HEK293 (cell line): ENCODE measurements at regions not wholly inside any gene's neighbourhood (a gene's known extent, or its start where the extent isn't known, plus 50 kb on each side); places are given as distances from the start of the nearest gene placed in this dataset.

Experiments
- CTCF ChIA-PET: fragments of 350-600 bp; formaldehyde crosslinking; extraction: SDS; loops from one replicate; lab custom pipeline; 2021; ENCODE audit warnings: antibody characterized with exemption; lab: Yijun Ruan, JAX
- POLR2A ChIA-PET: fragments of 300-600 bp; formaldehyde crosslinking; extraction: SDS; loops from one replicate; lab custom pipeline; 2020; ENCODE audit warnings: antibody characterized with exemption, inconsistent platforms; lab: Yijun Ruan, JAX
- H3K27ac ChIP-seq: fragments of 200-500 bp; sonication (Bioruptor generic); 2 replicates; pipeline ENCODE4 v1.5.1; 2014; ENCODE audit warnings: low read depth, low read length, control low read depth, inconsistent platforms; ENCODE audit errors: extremely low read depth
- H3K36me3 ChIP-seq, 2 experiments: fragments of 200-500 bp in 1 of 2; sonication (Bioruptor generic) in 1 of 2; 1 replicate in 1 of 2; 2 replicates in 1 of 2; pipeline ENCODE4 v1.5.1; 2014 to 2017; ENCODE audit warnings: inconsistent platforms in 2 of 2, low read length in 2 of 2; ENCODE audit not compliant: control insufficient read depth in 2 of 2, insufficient read depth in 1 of 2
- H3K4me1 ChIP-seq: fragments of 200-500 bp; sonication (Bioruptor generic); 2 replicates; pipeline ENCODE4 v1.5.1; 2014; ENCODE audit warnings: mild to moderate bottlenecking, low read length, inconsistent platforms; ENCODE audit not compliant: control insufficient read depth, insufficient read depth
- H3K4me3 ChIP-seq: 2 replicates; pipeline ENCODE4 v1.5.1; 2011; ENCODE audit warnings: low read depth, mild to moderate bottlenecking, control low read depth, low read length, moderate library complexity
- H3K9me3 ChIP-seq: fragments of 200-500 bp; sonication (Bioruptor generic); 2 replicates; pipeline ENCODE4 v1.5.1; 2014; ENCODE audit warnings: low read depth, low read length, inconsistent platforms; ENCODE audit not compliant: control insufficient read depth, insufficient read depth
- PRDM1 ChIP-seq: fragments of 450-650 bp; formaldehyde crosslinking; IDR thresholded peaks from 2 replicates; pipeline ENCODE4; 2016; ENCODE audit warnings: missing biosample characterization, missing genetic modification characterization
- ZBTB20 ChIP-seq: fragments of 450-650 bp; formaldehyde crosslinking; IDR thresholded peaks from 2 replicates; pipeline ENCODE4 v1.5.1; 2016; ENCODE audit warnings: missing biosample characterization, missing genetic modification characterization
- ZNF133 ChIP-seq: fragments of 450-650 bp; formaldehyde crosslinking; IDR thresholded peaks from 2 replicates; pipeline ENCODE4 v1.5.1; 2016; ENCODE audit warnings: missing biosample characterization, missing genetic modification characterization
- ZNF175 ChIP-seq: fragments of 450-650 bp; formaldehyde crosslinking; IDR thresholded peaks from 2 replicates; pipeline ENCODE4 v1.5.1; 2016; ENCODE audit warnings: missing biosample characterization, missing genetic modification characterization
- ZNF292 ChIP-seq: fragments of 450-650 bp; formaldehyde crosslinking; IDR thresholded peaks from 2 replicates; pipeline ENCODE4 v1.5.1; 2016; ENCODE audit warnings: low read depth, missing biosample characterization, missing genetic modification characterization, borderline replicate concordance
- ZNF335 ChIP-seq: fragments of 450-650 bp; formaldehyde crosslinking; conservative IDR thresholded peaks from 2 replicates; pipeline ENCODE4 v1.5.1; 2016; ENCODE audit warnings: missing biosample characterization, missing genetic modification characterization
- ZNF341 ChIP-seq: fragments of 450-650 bp; formaldehyde crosslinking; IDR thresholded peaks from 2 replicates; pipeline ENCODE4; 2016; ENCODE audit warnings: low read depth, missing biosample characterization, missing genetic modification characterization
- ZNF600 ChIP-seq: fragments of 450-650 bp; formaldehyde crosslinking; IDR thresholded peaks from 2 replicates; pipeline ENCODE4 v1.5.1; 2016; ENCODE audit warnings: missing biosample characterization, missing genetic modification characterization
- ZNF701 ChIP-seq: fragments of 450-650 bp; formaldehyde crosslinking; IDR thresholded peaks from 2 replicates; pipeline ENCODE4 v1.5.1; 2016; ENCODE audit warnings: missing biosample characterization, missing genetic modification characterization
- TF ChIP-seq, protein P1 (sequence below): fragments of 450-650 bp; formaldehyde crosslinking; IDR thresholded peaks from 2 replicates; pipeline ENCODE4 v1.5.1; 2016; ENCODE audit warnings: missing biosample characterization, missing genetic modification characterization, borderline replicate concordance
- TF ChIP-seq, protein P2 (sequence below): fragments of 450-650 bp; formaldehyde crosslinking; IDR thresholded peaks from 2 replicates; pipeline ENCODE4 v1.5.1; 2016; ENCODE audit warnings: missing biosample characterization, missing genetic modification characterization, low read depth
- TF ChIP-seq, protein P3 (sequence below): fragments of 450-650 bp; formaldehyde crosslinking; IDR thresholded peaks from 2 replicates; pipeline ENCODE4 v1.5.1; 2016; ENCODE audit warnings: missing biosample characterization, missing genetic modification characterization
- TF ChIP-seq, protein P4 (sequence below): fragments of 450-650 bp; formaldehyde crosslinking; IDR thresholded peaks from 2 replicates; pipeline ENCODE4 v1.5.1; 2017; ENCODE audit warnings: missing biosample characterization, missing genetic modification characterization
- TF ChIP-seq, protein P5 (sequence below): fragments of 450-650 bp; formaldehyde crosslinking; IDR thresholded peaks from 2 replicates; pipeline ENCODE4 v1.5.1; 2017; ENCODE audit warnings: missing biosample characterization, missing genetic modification characterization

DNA sequence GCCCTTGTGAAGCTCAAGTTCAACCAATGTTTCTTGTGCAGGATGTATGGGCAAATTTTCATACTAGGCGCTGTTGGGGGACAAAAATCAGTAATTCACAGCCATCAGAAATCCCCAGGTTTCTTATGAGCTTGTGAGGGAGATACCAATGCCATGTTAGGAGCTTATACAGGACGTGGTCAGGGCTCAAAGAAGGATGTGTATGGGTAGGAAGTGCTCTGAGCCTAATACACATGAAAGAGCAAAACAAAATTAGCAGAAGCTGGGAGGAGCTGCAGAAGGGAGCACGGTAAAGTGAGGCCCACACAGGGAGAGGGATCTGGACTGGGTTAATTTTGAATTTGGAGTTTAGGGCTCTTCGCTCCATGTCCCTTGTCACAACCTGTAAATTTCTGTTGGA is 114.6 kb upstream of the MAP3K1 start (continued):
- TF ChIP-seq, protein P1, sequence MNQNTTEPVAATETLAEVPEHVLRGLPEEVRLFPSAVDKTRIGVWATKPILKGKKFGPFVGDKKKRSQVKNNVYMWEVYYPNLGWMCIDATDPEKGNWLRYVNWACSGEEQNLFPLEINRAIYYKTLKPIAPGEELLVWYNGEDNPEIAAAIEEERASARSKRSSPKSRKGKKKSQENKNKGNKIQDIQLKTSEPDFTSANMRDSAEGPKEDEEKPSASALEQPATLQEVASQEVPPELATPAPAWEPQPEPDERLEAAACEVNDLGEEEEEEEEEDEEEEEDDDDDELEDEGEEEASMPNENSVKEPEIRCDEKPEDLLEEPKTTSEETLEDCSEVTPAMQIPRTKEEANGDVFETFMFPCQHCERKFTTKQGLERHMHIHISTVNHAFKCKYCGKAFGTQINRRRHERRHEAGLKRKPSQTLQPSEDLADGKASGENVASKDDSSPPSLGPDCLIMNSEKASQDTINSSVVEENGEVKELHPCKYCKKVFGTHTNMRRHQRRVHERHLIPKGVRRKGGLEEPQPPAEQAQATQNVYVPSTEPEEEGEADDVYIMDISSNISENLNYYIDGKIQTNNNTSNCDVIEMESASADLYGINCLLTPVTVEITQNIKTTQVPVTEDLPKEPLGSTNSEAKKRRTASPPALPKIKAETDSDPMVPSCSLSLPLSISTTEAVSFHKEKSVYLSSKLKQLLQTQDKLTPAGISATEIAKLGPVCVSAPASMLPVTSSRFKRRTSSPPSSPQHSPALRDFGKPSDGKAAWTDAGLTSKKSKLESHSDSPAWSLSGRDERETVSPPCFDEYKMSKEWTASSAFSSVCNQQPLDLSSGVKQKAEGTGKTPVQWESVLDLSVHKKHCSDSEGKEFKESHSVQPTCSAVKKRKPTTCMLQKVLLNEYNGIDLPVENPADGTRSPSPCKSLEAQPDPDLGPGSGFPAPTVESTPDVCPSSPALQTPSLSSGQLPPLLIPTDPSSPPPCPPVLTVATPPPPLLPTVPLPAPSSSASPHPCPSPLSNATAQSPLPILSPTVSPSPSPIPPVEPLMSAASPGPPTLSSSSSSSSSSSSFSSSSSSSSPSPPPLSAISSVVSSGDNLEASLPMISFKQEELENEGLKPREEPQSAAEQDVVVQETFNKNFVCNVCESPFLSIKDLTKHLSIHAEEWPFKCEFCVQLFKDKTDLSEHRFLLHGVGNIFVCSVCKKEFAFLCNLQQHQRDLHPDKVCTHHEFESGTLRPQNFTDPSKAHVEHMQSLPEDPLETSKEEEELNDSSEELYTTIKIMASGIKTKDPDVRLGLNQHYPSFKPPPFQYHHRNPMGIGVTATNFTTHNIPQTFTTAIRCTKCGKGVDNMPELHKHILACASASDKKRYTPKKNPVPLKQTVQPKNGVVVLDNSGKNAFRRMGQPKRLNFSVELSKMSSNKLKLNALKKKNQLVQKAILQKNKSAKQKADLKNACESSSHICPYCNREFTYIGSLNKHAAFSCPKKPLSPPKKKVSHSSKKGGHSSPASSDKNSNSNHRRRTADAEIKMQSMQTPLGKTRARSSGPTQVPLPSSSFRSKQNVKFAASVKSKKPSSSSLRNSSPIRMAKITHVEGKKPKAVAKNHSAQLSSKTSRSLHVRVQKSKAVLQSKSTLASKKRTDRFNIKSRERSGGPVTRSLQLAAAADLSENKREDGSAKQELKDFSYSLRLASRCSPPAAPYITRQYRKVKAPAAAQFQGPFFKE, result no peak
- TF ChIP-seq, protein P2, sequence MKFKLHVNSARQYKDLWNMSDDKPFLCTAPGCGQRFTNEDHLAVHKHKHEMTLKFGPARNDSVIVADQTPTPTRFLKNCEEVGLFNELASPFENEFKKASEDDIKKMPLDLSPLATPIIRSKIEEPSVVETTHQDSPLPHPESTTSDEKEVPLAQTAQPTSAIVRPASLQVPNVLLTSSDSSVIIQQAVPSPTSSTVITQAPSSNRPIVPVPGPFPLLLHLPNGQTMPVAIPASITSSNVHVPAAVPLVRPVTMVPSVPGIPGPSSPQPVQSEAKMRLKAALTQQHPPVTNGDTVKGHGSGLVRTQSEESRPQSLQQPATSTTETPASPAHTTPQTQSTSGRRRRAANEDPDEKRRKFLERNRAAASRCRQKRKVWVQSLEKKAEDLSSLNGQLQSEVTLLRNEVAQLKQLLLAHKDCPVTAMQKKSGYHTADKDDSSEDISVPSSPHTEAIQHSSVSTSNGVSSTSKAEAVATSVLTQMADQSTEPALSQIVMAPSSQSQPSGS (tag by site-specific recombination), result no peak
- TF ChIP-seq ZNF292 (tag by site-specific recombination) (no peak), ZNF133 (no peak)
- TF ChIP-seq, all 188 proteins: peak for 0

DNA sequence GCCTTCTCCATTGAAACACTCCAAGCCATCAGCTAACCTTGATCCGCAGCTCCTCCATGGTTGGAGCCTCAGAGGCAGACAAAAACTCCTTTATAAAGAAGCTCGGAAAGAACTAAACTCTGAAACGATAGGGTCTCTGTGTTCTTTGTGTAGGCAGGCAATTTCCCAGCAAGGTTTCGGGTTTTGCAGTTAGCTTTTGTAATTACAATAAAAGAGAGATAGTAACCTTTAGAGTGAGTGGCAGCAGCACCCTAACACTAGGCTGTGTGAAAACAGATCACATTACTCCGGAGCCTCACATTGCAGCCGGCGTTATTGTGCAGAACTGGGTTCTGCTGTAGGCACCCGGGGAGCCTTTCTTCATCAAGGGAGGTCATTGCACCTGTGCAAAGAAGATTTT is 115.8 kb upstream of the MAP3K1 start:
- ChIA-PET POLR2A (no interaction called here), CTCF (interaction anchor here (0.6 kb wide), 1 partner anchor 113 kb away, joined by 3 read pairs; no protein-coding TSS in a partner anchor)
- no peaks in the 10 kb centered on the region for H3K9me3 ChIP-seq
- no peak overlapping the region for H3K27ac ChIP-seq
- TF ChIP-seq, protein P3, sequence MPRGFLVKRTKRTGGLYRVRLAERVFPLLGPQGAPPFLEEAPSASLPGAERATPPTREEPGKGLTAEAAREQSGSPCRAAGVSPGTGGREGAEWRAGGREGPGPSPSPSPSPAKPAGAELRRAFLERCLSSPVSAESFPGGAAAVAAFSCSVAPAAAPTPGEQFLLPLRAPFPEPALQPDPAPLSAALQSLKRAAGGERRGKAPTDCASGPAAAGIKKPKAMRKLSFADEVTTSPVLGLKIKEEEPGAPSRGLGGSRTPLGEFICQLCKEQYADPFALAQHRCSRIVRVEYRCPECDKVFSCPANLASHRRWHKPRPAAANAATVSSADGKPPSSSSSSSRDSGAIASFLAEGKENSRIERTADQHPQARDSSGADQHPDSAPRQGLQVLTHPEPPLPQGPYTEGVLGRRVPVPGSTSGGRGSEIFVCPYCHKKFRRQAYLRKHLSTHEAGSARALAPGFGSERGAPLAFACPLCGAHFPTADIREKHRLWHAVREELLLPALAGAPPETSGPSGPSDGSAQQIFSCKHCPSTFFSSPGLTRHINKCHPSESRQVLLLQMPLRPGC, result no peak
- TF ChIP-seq ZNF341 (tag by site-specific recombination) (no peak), ZNF175 (tag by site-specific recombination) (no peak)
- TF ChIP-seq, protein P4, sequence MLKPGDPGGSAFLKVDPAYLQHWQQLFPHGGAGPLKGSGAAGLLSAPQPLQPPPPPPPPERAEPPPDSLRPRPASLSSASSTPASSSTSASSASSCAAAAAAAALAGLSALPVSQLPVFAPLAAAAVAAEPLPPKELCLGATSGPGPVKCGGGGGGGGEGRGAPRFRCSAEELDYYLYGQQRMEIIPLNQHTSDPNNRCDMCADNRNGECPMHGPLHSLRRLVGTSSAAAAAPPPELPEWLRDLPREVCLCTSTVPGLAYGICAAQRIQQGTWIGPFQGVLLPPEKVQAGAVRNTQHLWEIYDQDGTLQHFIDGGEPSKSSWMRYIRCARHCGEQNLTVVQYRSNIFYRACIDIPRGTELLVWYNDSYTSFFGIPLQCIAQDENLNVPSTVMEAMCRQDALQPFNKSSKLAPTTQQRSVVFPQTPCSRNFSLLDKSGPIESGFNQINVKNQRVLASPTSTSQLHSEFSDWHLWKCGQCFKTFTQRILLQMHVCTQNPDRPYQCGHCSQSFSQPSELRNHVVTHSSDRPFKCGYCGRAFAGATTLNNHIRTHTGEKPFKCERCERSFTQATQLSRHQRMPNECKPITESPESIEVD (tag by site-specific recombination), result no peak
- no peaks in the 10 kb centered on the region for H3K36me3 ChIP-seq
- no peak overlapping the region for H3K4me3 ChIP-seq
- peaks cover 4% of the 10 kb centered on the region for H3K4me1 ChIP-seq

DNA sequence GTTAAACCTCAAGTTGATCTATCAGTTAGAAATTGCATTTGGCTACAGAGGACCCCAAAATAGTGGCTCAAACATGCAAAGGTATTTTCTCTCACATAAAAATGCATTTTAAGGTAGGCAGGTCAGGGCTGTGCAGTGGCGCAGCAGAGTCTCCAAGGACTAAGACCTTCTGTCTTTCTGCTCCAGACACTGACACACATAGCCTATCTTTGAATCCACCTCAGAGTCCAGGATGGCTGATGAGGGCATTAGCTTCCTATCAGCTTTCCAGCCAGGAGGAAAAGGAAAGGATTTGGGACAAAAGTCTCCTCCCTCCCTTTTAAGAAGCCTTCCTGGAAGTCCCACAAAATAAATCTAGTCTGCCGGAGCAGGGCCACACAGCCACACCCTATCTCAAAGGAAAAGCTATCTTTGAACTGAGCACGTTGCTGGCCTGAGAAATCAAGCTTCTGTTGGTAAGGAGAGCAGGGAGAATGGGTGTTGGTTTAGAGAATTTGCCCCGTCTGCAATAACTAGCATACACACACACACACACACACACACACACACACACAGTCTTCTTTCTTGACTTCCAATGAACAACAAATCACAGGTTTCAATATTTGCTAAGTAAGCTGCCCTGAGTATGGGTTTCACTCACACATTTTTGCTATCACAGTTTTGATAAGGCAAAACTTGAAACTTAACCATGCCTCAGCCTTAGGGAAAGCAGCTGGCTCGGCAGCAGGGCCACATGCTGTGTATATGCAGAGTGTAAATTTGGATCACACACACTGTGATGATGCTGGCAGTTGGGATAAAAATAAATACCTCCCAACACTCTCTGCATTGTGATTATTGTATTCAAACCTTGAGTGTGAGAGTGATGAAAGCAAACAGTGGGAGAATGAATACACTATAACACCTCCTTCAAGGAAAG is 116.6 kb upstream of the MAP3K1 start:
- H3K4me3 ChIP-seq, result no peak overlapping the region
- POLR2A ChIA-PET, result no interaction called here

More for the DNA sequence above, 116.6 kb upstream of the MAP3K1 start:
- Histone ChIP-seq H3K27ac (no peak overlapping the region), H3K36me3 (no peaks in the 10 kb centered on the region), H3K9me3 (no peaks in the 10 kb centered on the region)
- CTCF ChIA-PET, result interaction anchor here (0.6 kb wide), 1 partner anchor 114 kb away, joined by 3 read pairs; no protein-coding TSS in a partner anchor
- TF ChIP-seq, protein P5, sequence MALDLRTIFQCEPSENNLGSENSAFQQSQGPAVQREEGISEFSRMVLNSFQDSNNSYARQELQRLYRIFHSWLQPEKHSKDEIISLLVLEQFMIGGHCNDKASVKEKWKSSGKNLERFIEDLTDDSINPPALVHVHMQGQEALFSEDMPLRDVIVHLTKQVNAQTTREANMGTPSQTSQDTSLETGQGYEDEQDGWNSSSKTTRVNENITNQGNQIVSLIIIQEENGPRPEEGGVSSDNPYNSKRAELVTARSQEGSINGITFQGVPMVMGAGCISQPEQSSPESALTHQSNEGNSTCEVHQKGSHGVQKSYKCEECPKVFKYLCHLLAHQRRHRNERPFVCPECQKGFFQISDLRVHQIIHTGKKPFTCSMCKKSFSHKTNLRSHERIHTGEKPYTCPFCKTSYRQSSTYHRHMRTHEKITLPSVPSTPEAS (tag by site-specific recombination), result peak; percentile 72
- TF ChIP-seq ZNF701 (tag by site-specific recombination) (no peak), PRDM1 (0 out of 2 replicates have a peak, but pooled peaks have one; percentile 20), ZNF335 (0 out of 2 replicates have a peak, but pooled peaks have one; percentile 23), ZNF600 (tag by site-specific recombination) (no peak), ZBTB20 (tag by site-specific recombination) (0 out of 2 replicates have a peak, but pooled peaks have one; percentile 26)
- TF ChIP-seq, all 188 proteins: peak for 4
- peaks cover 4% of the 10 kb centered on the region for H3K4me1 ChIP-seq
